ENCODE measurements at regions not wholly inside any gene's neighbourhood (a gene's known extent, or its start where the extent isn't known, plus 50 kb on each side); places are given as distances from the start of the nearest gene placed in this dataset.

- Histone ChIP-seq H3K36me3 (ENCODE audit: low read depth) (no peaks in the 10 kb centered on the region), H3K27ac (no peak overlapping the region), H3K4me1 (ENCODE audit: insufficient read depth) (peaks cover 9% of the 10 kb centered on the region), H3F3A (ENCODE audit: insufficient read depth) (no peaks in the 10 kb centered on the region), H3K27me3 (replicated peaks; ENCODE audit: insufficient read depth) (no peaks in the 10 kb centered on the region), H3K9me3 (ENCODE audit: low read depth) (no peaks in the 10 kb centered on the region), H3K4me3 (no peak overlapping the region), H2AFZ (peak overlapping the region; percentile 29; the same call in 1 of the 2 replicates), H4K20me1 (ENCODE audit: insufficient read depth) (no peaks in the 10 kb centered on the region), H3K79me2 (ENCODE audit: insufficient read depth) (no peaks in the 10 kb centered on the region), H3K9ac (no peak overlapping the region), H3K4me2 (ENCODE audit: unreplicated experiment) (peak overlapping the region; percentile 30), H3K9me2 (ENCODE audit: insufficient read depth) (no peaks in the 10 kb centered on the region)
- in situ Hi-C loops (cut with MboI), result no loop called here
- TF ChIP-seq EZH2 (IDR thresholded peaks at IDR 0.05; ENCODE audit: insufficient read depth, poor library complexity, severe bottlenecking) (no peak), EZH2phosphoT487 (IDR thresholded peaks at IDR 0.05; ENCODE audit: insufficient read depth, low read depth) (no peak)
- peak; percentile 58 for DNase-seq
These were observed 739.9 kb downstream of the SLC16A7 start for GRCh38 chr12:60335745-60336144.

GRCh38 chr12:60337839-60338549 is 742.2 kb downstream of the SLC16A7 start:
- in situ Hi-C loops (cut with MboI), result no loop called here
- TF ChIP-seq EZH2 (IDR thresholded peaks at IDR 0.05; ENCODE audit: insufficient read depth, poor library complexity, severe bottlenecking) (no peak), EZH2phosphoT487 (IDR thresholded peaks at IDR 0.05; ENCODE audit: insufficient read depth, low read depth) (no peak)
- WGBS, 2 experiments (ENCODE audit: low coverage in 1 of 2, low lambda C conversion rate in 2 of 2, missing lambda C conversion rate in 2 of 2), result 64 to 68% methylated on average over 5 of the region's 5 CpGs
- no peaks in the 10 kb centered on the region for H4K20me1 ChIP-seq (ENCODE audit: insufficient read depth)
- no peaks in the 10 kb centered on the region for H3K27me3 ChIP-seq (replicated peaks; ENCODE audit: insufficient read depth)
- H3K4me2 ChIP-seq (ENCODE audit: unreplicated experiment), result no peak overlapping the region
- H3K36me3 ChIP-seq (ENCODE audit: low read depth), result no peaks in the 10 kb centered on the region
- no peak for DNase-seq
- peaks cover 9% of the 10 kb centered on the region for H3K4me1 ChIP-seq (ENCODE audit: insufficient read depth)
- no peaks in the 10 kb centered on the region for H3K9me2 ChIP-seq (ENCODE audit: insufficient read depth)
- no peak overlapping the region for H3K4me3 ChIP-seq
- H3K9me3 ChIP-seq (ENCODE audit: low read depth), result no peaks in the 10 kb centered on the region
- no peak overlapping the region for H2AFZ ChIP-seq
- H3K79me2 ChIP-seq (ENCODE audit: insufficient read depth), result no peaks in the 10 kb centered on the region
- no peak overlapping the region for H3K27ac ChIP-seq
- H3K9ac ChIP-seq, result no peak overlapping the region
- no peaks in the 10 kb centered on the region for H3F3A ChIP-seq (ENCODE audit: insufficient read depth)

GRCh38 chr12:60345442-60345841 is 749.6 kb downstream of the SLC16A7 start:
- Histone ChIP-seq H3K4me2 (ENCODE audit: unreplicated experiment) (no peak overlapping the region), H3K9me2 (ENCODE audit: insufficient read depth) (no peaks in the 10 kb centered on the region), H3K36me3 (ENCODE audit: low read depth) (no peaks in the 10 kb centered on the region), H3K9ac (no peak overlapping the region), H3K27me3 (replicated peaks; ENCODE audit: insufficient read depth) (no peaks in the 10 kb centered on the region), H3K4me1 (ENCODE audit: insufficient read depth) (no peaks in the 10 kb centered on the region; the same call in 1 of the 2 replicates), H2AFZ (0 out of 2 replicates have a peak overlapping the region, but pooled peaks have one; percentile 9), H3K9me3 (ENCODE audit: low read depth) (no peaks in the 10 kb centered on the region), H3F3A (ENCODE audit: insufficient read depth) (no peaks in the 10 kb centered on the region), H3K27ac (no peak overlapping the region), H3K4me3 (no peak overlapping the region), H3K79me2 (ENCODE audit: insufficient read depth) (no peaks in the 10 kb centered on the region), H4K20me1 (ENCODE audit: insufficient read depth) (no peaks in the 10 kb centered on the region)
- DNase-seq, result no peak
- WGBS, 2 experiments (ENCODE audit: low coverage in 1 of 2, low lambda C conversion rate in 2 of 2, missing lambda C conversion rate in 2 of 2), result 95 to 100% methylated on average over 1 of the region's 1 CpG
- TF ChIP-seq EZH2phosphoT487 (IDR thresholded peaks at IDR 0.05; ENCODE audit: insufficient read depth, low read depth), result no peak
- no peak for TF ChIP-seq EZH2 (IDR thresholded peaks at IDR 0.05; ENCODE audit: insufficient read depth, poor library complexity, severe bottlenecking)
- in situ Hi-C loops (cut with MboI), result no loop called here

GRCh38 chr12:60349232-60349978 is 753.6 kb downstream of the SLC16A7 start:
- H3K27ac ChIP-seq, result no peak overlapping the region
- H3K4me3 ChIP-seq, result no peak overlapping the region
- no peaks in the 10 kb centered on the region for H3K36me3 ChIP-seq (ENCODE audit: low read depth)
- no peak overlapping the region for H3K4me2 ChIP-seq (ENCODE audit: unreplicated experiment)
- in situ Hi-C loops (cut with MboI), result no loop called here
- no peak for DNase-seq
- no peaks in the 10 kb centered on the region for H3K9me3 ChIP-seq (ENCODE audit: low read depth)
- 54 to 56% methylated on average over 3 of the region's 3 CpGs for WGBS, 2 experiments (ENCODE audit: low coverage in 1 of 2, low lambda C conversion rate in 2 of 2, missing lambda C conversion rate in 2 of 2)
- no peaks in the 10 kb centered on the region for H3K27me3 ChIP-seq (replicated peaks; ENCODE audit: insufficient read depth)
- TF ChIP-seq EZH2phosphoT487 (IDR thresholded peaks at IDR 0.05; ENCODE audit: insufficient read depth, low read depth), result no peak
- H3K79me2 ChIP-seq (ENCODE audit: insufficient read depth), result no peaks in the 10 kb centered on the region
- H2AFZ ChIP-seq, result 0 out of 2 replicates have a peak overlapping the region, but pooled peaks have one; percentile 12
- no peaks in the 10 kb centered on the region for H3K9me2 ChIP-seq (ENCODE audit: insufficient read depth)
- no peak overlapping the region for H3K9ac ChIP-seq
- no peaks in the 10 kb centered on the region for H4K20me1 ChIP-seq (ENCODE audit: insufficient read depth)
- no peaks in the 10 kb centered on the region; the same call in 1 of the 2 replicates for H3K4me1 ChIP-seq (ENCODE audit: insufficient read depth)
- no peaks in the 10 kb centered on the region for H3F3A ChIP-seq (ENCODE audit: insufficient read depth)
